ENCODE measurements at regions not wholly inside any gene's neighbourhood (a gene's known extent, or its start where the extent isn't known, plus 50 kb on each side); places are given as distances from the start of the nearest gene placed in this dataset.

- no peak for DNase-seq (ENCODE audit: low read depth in 2 of 2)
Observed at GRCh38 chr1:238006779-238007178, 116.1 kb upstream of the ZP4 start.

- no peak for DNase-seq (ENCODE audit: low read depth in 2 of 2)
Observed at GRCh38 chr1:238005116-238005515, 114.4 kb upstream of the ZP4 start.

GRCh38 chr1:238001818-238002217 lies 111.1 kb upstream of the ZP4 start:
- DNase-seq (ENCODE audit: low read depth in 2 of 2): no peak

GRCh38 chr1:237999426-238000052 lies 108.8 kb upstream of the ZP4 start:
- DNase-seq (ENCODE audit: low read depth in 2 of 2): no peak

- no peak for DNase-seq (ENCODE audit: low read depth in 2 of 2)
Observed at GRCh38 chr1:237998581-237998980, 107.9 kb upstream of the ZP4 start.

- DNase-seq (ENCODE audit: low read depth in 2 of 2): no peak
Observed at GRCh38 chr1:237983496-237983895, 92.8 kb upstream of the ZP4 start.

GRCh38 chr1:237981223-237981622 lies 90.5 kb upstream of the ZP4 start:
- DNase-seq (ENCODE audit: low read depth in 2 of 2): no peak

GRCh38 chr1:237976331-237976730 lies 85.6 kb upstream of the ZP4 start:
- DNase-seq (ENCODE audit: low read depth in 2 of 2): no peak

- no peak for DNase-seq (ENCODE audit: low read depth in 2 of 2)
Observed at GRCh38 chr1:237975903-237976302, 85.2 kb upstream of the ZP4 start.

- DNase-seq (ENCODE audit: low read depth in 2 of 2): no peak
Observed at GRCh38 chr1:237975376-237975775, 84.7 kb upstream of the ZP4 start.

GRCh38 chr1:237972186-237972585 lies 81.5 kb upstream of the ZP4 start:
- DNase-seq (ENCODE audit: low read depth in 2 of 2): no peak

GRCh38 chr1:237962985-237963384 lies 72.3 kb upstream of the ZP4 start:
- no peak for DNase-seq (ENCODE audit: low read depth in 2 of 2)

- no peak for DNase-seq (ENCODE audit: low read depth in 2 of 2)
Observed at GRCh38 chr1:237961754-237962153, 71.0 kb upstream of the ZP4 start.

- DNase-seq (ENCODE audit: low read depth in 2 of 2): no peak
Observed at GRCh38 chr1:237959838-237960237, 69.1 kb upstream of the ZP4 start.

GRCh38 chr1:237953238-237953637 lies 62.5 kb upstream of the ZP4 start:
- no peak for DNase-seq (ENCODE audit: low read depth in 2 of 2)
